ENCODE measurements at regions not wholly inside any gene's neighbourhood (a gene's known extent, or its start where the extent isn't known, plus 50 kb on each side); places are given as distances from the start of the nearest gene placed in this dataset.

- DNase-seq, result no peak
- intact Hi-C loops (cut with DNase I), result no loop called here
Measured at GRCh38 chr6:168835991-168836390, 395.0 kb downstream of the SMOC2 start.

GRCh38 chr6:168834801-168835200 is 393.8 kb downstream of the SMOC2 start:
- intact Hi-C loops (cut with DNase I), result no loop called here
- DNase-seq, result no peak

GRCh38 chr6:168834042-168834587 is 393.1 kb downstream of the SMOC2 start:
- DNase-seq, result no peak
- intact Hi-C loops (cut with DNase I), result no loop called here

GRCh38 chr6:168828800-168829199 is 387.8 kb downstream of the SMOC2 start:
- DNase-seq, result no peak
- intact Hi-C loops (cut with DNase I), result no loop called here

- intact Hi-C loops (cut with DNase I), result no loop called here
- no peak for DNase-seq
Measured at GRCh38 chr6:168828035-168828434, 387.1 kb downstream of the SMOC2 start.

- intact Hi-C loops (cut with DNase I), result no loop called here
- no peak for DNase-seq
Measured at GRCh38 chr6:168827586-168827871, 386.5 kb downstream of the SMOC2 start.

GRCh38 chr6:168826726-168827585 is 386.0 kb downstream of the SMOC2 start:
- intact Hi-C loops (cut with DNase I), result no loop called here
- no peak for DNase-seq

- intact Hi-C loops (cut with DNase I), result no loop called here
- no peak for DNase-seq
Measured at GRCh38 chr6:168826078-168826390, 385.1 kb downstream of the SMOC2 start.

GRCh38 chr6:168825226-168826077 is 384.5 kb downstream of the SMOC2 start:
- intact Hi-C loops (cut with DNase I), result no loop called here
- DNase-seq, result no peak

- peak in 1 of 42 donors; percentile 14 for DNase-seq
- intact Hi-C loops (cut with DNase I), result no loop called here
Measured at GRCh38 chr6:168823397-168824212, 382.6 kb downstream of the SMOC2 start.

GRCh38 chr6:168822376-168822775 is 381.4 kb downstream of the SMOC2 start:
- DNase-seq, result no peak
- intact Hi-C loops (cut with DNase I), result no loop called here

GRCh38 chr6:168819546-168819945 is 378.6 kb downstream of the SMOC2 start:
- no peak for DNase-seq
- intact Hi-C loops (cut with DNase I), result no loop called here

GRCh38 chr6:168817558-168818159 is 376.7 kb downstream of the SMOC2 start:
- no peak for DNase-seq
- intact Hi-C loops (cut with DNase I), result no loop called here

GRCh38 chr6:168815229-168815628 is 374.2 kb downstream of the SMOC2 start:
- intact Hi-C loops (cut with DNase I), result no loop called here
- DNase-seq, result no peak

GRCh38 chr6:168808232-168808631 is 367.2 kb downstream of the SMOC2 start:
- no peak for DNase-seq
- intact Hi-C loops (cut with DNase I), result no loop called here

GRCh38 chr6:168804331-168804730 is 363.3 kb downstream of the SMOC2 start:
- intact Hi-C loops (cut with DNase I), result no loop called here
- DNase-seq, result peak in 1 of 42 donors; percentile 27

- intact Hi-C loops (cut with DNase I), result no loop called here
- peak in 1 of 42 donors; percentile 26 for DNase-seq
Measured at GRCh38 chr6:168803874-168804273, 362.9 kb downstream of the SMOC2 start.

GRCh38 chr6:168799067-168799466 is 358.1 kb downstream of the SMOC2 start:
- intact Hi-C loops (cut with DNase I), result loop anchor here (10.0 kb wide), 1 partner anchor 66 kb away; no protein-coding TSS in a partner anchor
- DNase-seq, result no peak

- intact Hi-C loops (cut with DNase I), result loop anchor here (10.0 kb wide), 1 partner anchor 69 kb away; no protein-coding TSS in a partner anchor
- no peak for DNase-seq
Measured at GRCh38 chr6:168796106-168796505, 355.1 kb downstream of the SMOC2 start.
